SK-N-SH (cell line): ENCODE measurements at regions not wholly inside any gene's neighbourhood (a gene's known extent, or its start where the extent isn't known, plus 50 kb on each side); places are given as distances from the start of the nearest gene placed in this dataset.

Source experiments
- CTCF ChIA-PET: fragments of 300-600, 350-600 bp; formaldehyde crosslinking; extraction: SDS; loops from one replicate; lab custom pipeline; 2021; lab: Yijun Ruan, JAX
- POLR2A ChIA-PET: fragments of 350-600 bp; sonication (Branson Sonifier 250); formaldehyde crosslinking; extraction: SDS; loops from one replicate; lab custom pipeline; 2020; ENCODE audit warnings: antibody characterized with exemption, inconsistent platforms; lab: Yijun Ruan, JAX
- DNase-seq: peaks from one replicate; pipeline ENCODE4 v3.0.0; 2012
- H2AFZ ChIP-seq: fragments of 200-600 bp; sonication (generic); 2 replicates; pipeline ENCODE4 v1.8.1; 2016; ENCODE audit warnings: antibody characterized with exemption, mild to moderate bottlenecking, low read depth
- H3F3A ChIP-seq: fragments of 200-600 bp; sonication (generic); replicated peaks from 2 replicates; pipeline ENCODE3; 2016; ENCODE audit warnings: antibody characterized with exemption, mild to moderate bottlenecking; ENCODE audit not compliant: insufficient read depth
- H3K27ac ChIP-seq, 2 experiments: fragments of 200-500 bp in 1 of 2; fragments of 200-600 bp in 1 of 2; sonication (Bioruptor generic) in 1 of 2; sonication (generic), shearing (Covaris generic) in 1 of 2; 2 replicates each; pipeline versions ENCODE4 v1.5.1 to v1.6.1; 2014 to 2016; ENCODE audit warnings: low read depth in 2 of 2, inconsistent platforms in 1 of 2, low read length in 1 of 2, mild to moderate bottlenecking in 1 of 2, mixed read lengths in 1 of 2
- H3K27me3 ChIP-seq: fragments of 200-600 bp; sonication (generic), shearing (Covaris generic); 2 replicates; pipeline ENCODE4 v1.6.1; 2016; ENCODE audit warnings: mixed run types; ENCODE audit not compliant: insufficient read depth
- H3K36me3 ChIP-seq, 2 experiments: fragments of 200-500 bp in 1 of 2; fragments of 200-600 bp in 1 of 2; sonication (Bioruptor generic) in 1 of 2; sonication (generic) in 1 of 2; replicated peaks in 1 of 2; 2 replicates each; pipeline versions ENCODE3 to v1.5.1; 2014 to 2016; ENCODE audit warnings: low read length in 1 of 2, mild to moderate bottlenecking in 1 of 2; ENCODE audit not compliant: insufficient read depth in 2 of 2, control insufficient read depth in 1 of 2
- H3K4me1 ChIP-seq, 2 experiments: fragments of 200-500 bp in 1 of 2; fragments of 200-600 bp in 1 of 2; sonication (Bioruptor generic) in 1 of 2; sonication (generic), shearing (Covaris generic) in 1 of 2; 2 replicates each; pipeline versions ENCODE4 v1.5.1 to v1.6.1; 2014 to 2016; ENCODE audit warnings: low read depth in 1 of 2, low read length in 1 of 2, mixed run types in 1 of 2; ENCODE audit not compliant: insufficient read depth in 2 of 2, control insufficient read depth in 1 of 2
- H3K4me2 ChIP-seq: fragments of 200-600 bp; sonication (generic), shearing (Covaris generic); 2 replicates; pipeline ENCODE4 v1.6.1; 2017; ENCODE audit warnings: mixed run types
- H3K4me3 ChIP-seq, 2 experiments: fragments of 200-500 bp in 1 of 2; fragments of 200-600 bp in 1 of 2; sonication (Bioruptor generic) in 1 of 2; sonication (generic), shearing (Covaris generic) in 1 of 2; 2 replicates each; pipeline versions ENCODE4 v1.5.1 to v1.8.1; 2014 to 2016; ENCODE audit warnings: low read depth in 2 of 2, inconsistent platforms in 1 of 2, low read length in 1 of 2, mild to moderate bottlenecking in 1 of 2, mixed read lengths in 1 of 2, moderate library complexity in 1 of 2
- H3K79me2 ChIP-seq: fragments of 200-600 bp; sonication (generic); 2 replicates; pipeline ENCODE4 v1.8.1; 2017; ENCODE audit warnings: mild to moderate bottlenecking; ENCODE audit not compliant: insufficient read depth
- H3K9ac ChIP-seq: fragments of 200-600 bp; sonication (generic); 2 replicates; pipeline ENCODE4 v1.6.1; 2017; ENCODE audit warnings: mixed run types
- H3K9me2 ChIP-seq: fragments of 200-600 bp; sonication (generic); 2 replicates; pipeline ENCODE4 v1.6.1; 2017; ENCODE audit warnings: mixed run types
- H3K9me3 ChIP-seq: fragments of 200-600 bp; sonication (generic); 2 replicates; pipeline ENCODE4 v1.6.1; 2017; ENCODE audit warnings: mixed run types, mild to moderate bottlenecking, moderate library complexity
- H4K20me1 ChIP-seq: fragments of 200-600 bp; sonication (generic); 2 replicates; pipeline ENCODE4 v1.6.1; 2017; ENCODE audit warnings: mild to moderate bottlenecking, mixed run types; ENCODE audit not compliant: insufficient read depth
- EZH2phosphoT487 ChIP-seq: fragments of 200-600 bp; sonication (generic); IDR thresholded peaks from 2 replicates; pipeline ENCODE4 v1.6.1; 2017; ENCODE audit warnings: low read depth, mixed run types, mild to moderate bottlenecking, antibody characterized with exemption, moderate library complexity, borderline replicate concordance
- FOSL2 ChIP-seq: IDR thresholded peaks from 2 replicates; pipeline ENCODE4 v1.4.0; 2012; ENCODE audit warnings: low read depth, mild to moderate bottlenecking, moderate library complexity, borderline replicate concordance
- GATA2 ChIP-seq: sonication (generic); formaldehyde crosslinking; IDR thresholded peaks from 2 replicates; pipeline ENCODE4 v1.5.0; 2020; ENCODE audit warnings: mild to moderate bottlenecking, missing genetic modification reagents
- MEF2A ChIP-seq: IDR thresholded peaks from 2 replicates; pipeline ENCODE4 v1.4.0; 2012; ENCODE audit warnings: low read depth, borderline replicate concordance
- POLR2AphosphoS5 ChIP-seq: IDR thresholded peaks from 2 replicates; pipeline ENCODE4 v1.6.1; 2012; ENCODE audit warnings: low read depth, low read length
- SIN3A ChIP-seq: IDR thresholded peaks from 2 replicates; pipeline ENCODE4 v1.6.1; 2012; ENCODE audit warnings: low read depth, mild to moderate bottlenecking, low read length, moderate library complexity, borderline replicate concordance
- WGBS: methylation state at CpG from one replicate; pipeline ENCODE4 v1.1.6; 2017; ENCODE audit warnings: low lambda C conversion rate; 5-methylcytosine and 5-hydroxymethylcytosine counted together
- TF ChIP-seq, protein P1 (sequence below): IDR thresholded peaks from 2 replicates; pipeline ENCODE4 v1.4.0; 2012; ENCODE audit warnings: low read depth
- TF ChIP-seq, protein P2 (sequence below): IDR thresholded peaks from 2 replicates; pipeline ENCODE4; 2012

GRCh38 chrX:43255596-43255995 lies 400.5 kb upstream of the MAOA start:
- Histone ChIP-seq H3K4me2 (no peak overlapping the region), H3K9me3 (no peaks in the 10 kb centered on the region), H3F3A (no peaks in the 10 kb centered on the region), H3K27me3 (no peaks in the 10 kb centered on the region), H4K20me1 (no peaks in the 10 kb centered on the region), H3K9me2 (no peaks in the 10 kb centered on the region), H3K36me3 (no peaks in the 10 kb centered on the region), H3K9ac (no peak overlapping the region), H3K4me1 (no peaks in the 10 kb centered on the region), H3K79me2 (no peaks in the 10 kb centered on the region), H2AFZ (no peak overlapping the region), H3K27ac (no peak overlapping the region), H3K4me3 (no peak overlapping the region)
- WGBS: 0% methylated on average over 1 of the region's 1 CpG
- ChIA-PET POLR2A (no interaction called here), CTCF (no interaction called here)
- DNase-seq: no peak
- TF ChIP-seq FOSL2 (no peak), GATA2 (CRISPR knock-in tag) (no peak)
- TF ChIP-seq, protein P1, sequence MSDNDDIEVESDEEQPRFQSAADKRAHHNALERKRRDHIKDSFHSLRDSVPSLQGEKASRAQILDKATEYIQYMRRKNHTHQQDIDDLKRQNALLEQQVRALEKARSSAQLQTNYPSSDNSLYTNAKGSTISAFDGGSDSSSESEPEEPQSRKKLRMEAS: no peak

DNA sequence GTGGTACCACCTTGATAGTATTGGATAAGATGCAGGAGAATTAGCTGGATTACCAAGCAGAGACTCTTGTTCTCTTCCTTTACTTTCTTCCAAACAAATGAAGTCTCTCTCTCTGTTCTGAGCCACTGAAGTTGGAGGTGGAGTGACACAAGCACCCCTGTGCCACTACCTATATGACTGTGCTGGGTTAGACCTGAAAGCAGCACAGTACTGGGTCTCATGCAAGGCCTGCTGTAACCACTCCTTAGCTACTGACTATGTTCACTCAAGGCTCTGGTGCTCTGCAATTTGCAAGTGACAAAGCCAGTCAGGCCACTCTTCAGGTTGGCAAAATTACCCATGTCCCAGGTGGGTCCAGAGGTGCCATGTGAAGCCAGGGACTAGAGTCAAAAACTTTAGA lies 389.6 kb upstream of the MAOA start:
- ChIA-PET CTCF (no interaction called here), POLR2A (no interaction called here)
- no peaks in the 10 kb centered on the region; the same call in 1 of the 2 replicates for H3K9me3 ChIP-seq
- H3F3A ChIP-seq: no peaks in the 10 kb centered on the region
- H3K27me3 ChIP-seq: no peaks in the 10 kb centered on the region
- H3K4me3 ChIP-seq: no peak overlapping the region
- H3K9ac ChIP-seq: no peak overlapping the region
- no peak overlapping the region for H3K27ac ChIP-seq
- H4K20me1 ChIP-seq: no peaks in the 10 kb centered on the region
- no peaks in the 10 kb centered on the region for H3K4me1 ChIP-seq
- no peak for TF ChIP-seq MEF2A
- TF ChIP-seq, protein P2, sequence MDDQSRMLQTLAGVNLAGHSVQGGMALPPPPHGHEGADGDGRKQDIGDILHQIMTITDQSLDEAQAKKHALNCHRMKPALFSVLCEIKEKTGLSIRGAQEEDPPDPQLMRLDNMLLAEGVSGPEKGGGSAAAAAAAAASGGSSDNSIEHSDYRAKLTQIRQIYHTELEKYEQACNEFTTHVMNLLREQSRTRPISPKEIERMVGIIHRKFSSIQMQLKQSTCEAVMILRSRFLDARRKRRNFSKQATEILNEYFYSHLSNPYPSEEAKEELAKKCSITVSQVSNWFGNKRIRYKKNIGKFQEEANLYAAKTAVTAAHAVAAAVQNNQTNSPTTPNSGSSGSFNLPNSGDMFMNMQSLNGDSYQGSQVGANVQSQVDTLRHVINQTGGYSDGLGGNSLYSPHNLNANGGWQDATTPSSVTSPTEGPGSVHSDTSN: no peak
- TF ChIP-seq POLR2AphosphoS5: no peak
- no peak overlapping the region for H2AFZ ChIP-seq
- H3K9me2 ChIP-seq: no peaks in the 10 kb centered on the region
- no peak for DNase-seq
- no peak overlapping the region for H3K4me2 ChIP-seq
- H3K79me2 ChIP-seq: no peaks in the 10 kb centered on the region
- no peaks in the 10 kb centered on the region for H3K36me3 ChIP-seq

DNA sequence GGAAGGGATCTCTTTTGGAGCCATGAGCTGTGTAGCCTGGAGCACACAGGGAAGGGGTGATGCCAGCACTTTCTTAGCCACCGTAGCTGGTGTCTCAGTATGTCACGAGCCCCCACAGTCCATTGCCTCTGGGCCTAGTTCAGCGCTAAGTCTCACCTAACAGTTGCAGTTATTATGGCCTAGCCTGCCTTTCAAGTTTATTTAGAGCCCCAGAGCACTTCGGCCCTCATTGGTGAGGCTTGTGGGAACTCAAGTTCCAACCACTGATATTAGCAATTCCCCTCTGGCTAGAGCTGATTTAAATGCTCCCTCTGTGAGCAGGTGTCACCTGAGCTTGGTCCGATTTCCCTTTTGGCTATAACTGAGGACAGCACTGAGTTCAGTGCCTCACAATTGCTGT lies 388.4 kb upstream of the MAOA start:
- no peaks in the 10 kb centered on the region for H3K4me1 ChIP-seq
- H3K9me3 ChIP-seq: no peaks in the 10 kb centered on the region; the same call in 1 of the 2 replicates
- TF ChIP-seq SIN3A (no peak), EZH2phosphoT487 (no peak)
- TF ChIP-seq, all 33 proteins: peak for 0
- no peaks in the 10 kb centered on the region for H4K20me1 ChIP-seq
- H3K27me3 ChIP-seq: no peaks in the 10 kb centered on the region
- no peak overlapping the region for H3K27ac ChIP-seq
- ChIA-PET POLR2A (no interaction called here), CTCF (no interaction called here)
- no peak overlapping the region for H3K9ac ChIP-seq
- H3K4me3 ChIP-seq: no peak overlapping the region
- H3K36me3 ChIP-seq: no peaks in the 10 kb centered on the region
- H3K4me2 ChIP-seq: no peak overlapping the region
- no peaks in the 10 kb centered on the region for H3F3A ChIP-seq
- 4% methylated on average over 5 of the region's 5 CpGs for WGBS
- no peak overlapping the region for H2AFZ ChIP-seq
- no peaks in the 10 kb centered on the region for H3K9me2 ChIP-seq
- no peak for DNase-seq
- H3K79me2 ChIP-seq: no peaks in the 10 kb centered on the region
